ENCODE measurements at regions not wholly inside any gene's neighbourhood (a gene's known extent, or its start where the extent isn't known, plus 50 kb on each side); places are given as distances from the start of the nearest gene placed in this dataset.

DNA sequence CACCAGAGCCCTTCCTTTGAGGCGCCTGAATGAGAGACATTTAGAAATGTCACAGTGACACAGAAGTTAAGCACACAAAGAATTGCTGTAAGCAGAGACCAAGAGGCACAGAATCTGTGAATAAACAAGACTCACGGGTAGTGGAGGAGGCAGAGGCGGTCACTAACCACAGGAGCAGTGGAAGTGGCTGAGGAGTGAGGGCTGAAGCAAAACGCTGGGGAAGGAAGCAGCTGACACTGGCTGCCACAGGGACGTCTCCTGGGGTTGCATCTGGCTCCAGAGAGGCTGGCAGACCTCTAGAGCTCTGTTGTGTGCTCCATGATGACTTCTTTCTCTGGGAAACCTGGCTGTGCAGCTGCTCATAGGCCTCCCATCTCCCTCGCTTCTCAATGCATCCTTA, 65.0 kb upstream of the SLC2A12 start:
- DNase-seq = no peak

DNA sequence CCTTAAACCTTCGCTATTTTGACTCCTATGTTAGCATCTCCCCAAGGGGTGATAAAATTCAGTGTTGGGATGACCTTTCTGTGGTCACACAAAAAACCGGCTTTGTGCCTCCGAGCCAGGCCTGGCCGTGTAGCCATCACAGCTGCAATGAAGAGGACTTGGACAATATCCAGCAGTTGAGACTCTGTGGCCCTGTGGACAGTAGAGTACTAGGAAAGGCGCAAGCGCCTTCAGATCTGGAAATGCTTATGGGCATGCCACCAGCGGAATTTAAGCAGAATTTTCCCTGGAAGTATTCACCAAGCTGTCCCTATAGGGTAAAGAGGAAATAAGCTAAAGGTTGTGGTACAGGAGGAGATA, 63.3 kb upstream of the SLC2A12 start:
- no peak for DNase-seq

DNA sequence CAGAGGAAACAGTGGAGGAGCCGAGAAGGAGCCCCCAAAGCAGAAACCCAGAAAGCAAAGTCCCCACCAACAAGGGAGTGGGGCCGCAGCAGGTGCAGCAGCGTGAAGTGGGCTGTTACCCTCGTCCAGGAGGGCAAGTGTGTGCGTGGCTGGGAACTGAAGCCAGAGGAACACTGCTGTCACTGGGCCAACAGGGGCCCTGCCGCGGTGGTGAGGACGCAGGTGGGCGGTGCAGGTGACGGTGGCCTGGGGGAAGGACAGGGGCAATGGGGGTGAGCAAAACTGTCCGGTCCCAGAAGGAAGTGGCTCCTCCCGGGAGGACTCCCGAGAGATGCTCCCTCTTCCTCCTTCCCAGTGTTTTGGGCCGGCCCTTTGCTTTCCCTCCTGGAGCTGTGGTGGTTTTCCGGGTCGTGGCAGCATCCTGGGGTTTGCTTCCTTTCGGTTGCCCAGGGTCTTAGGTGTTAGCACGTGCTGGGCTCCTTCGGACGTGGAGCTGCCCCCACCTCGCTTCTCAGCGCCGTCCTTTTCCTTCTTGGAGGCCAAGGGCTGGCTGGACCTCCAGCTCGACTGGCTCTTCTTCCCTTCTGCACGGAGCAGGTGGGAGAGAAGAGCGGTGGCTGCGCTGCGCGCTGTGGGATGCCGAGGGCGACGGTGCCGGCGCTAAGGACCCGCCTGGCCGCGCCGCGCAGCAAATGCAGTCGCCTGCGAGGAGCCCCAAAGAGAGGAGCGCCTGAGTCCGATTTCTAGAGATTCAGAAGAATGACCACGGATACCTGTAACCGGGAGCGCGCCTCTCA, 62.7 kb upstream of the SLC2A12 start:
- no peak for DNase-seq

DNA sequence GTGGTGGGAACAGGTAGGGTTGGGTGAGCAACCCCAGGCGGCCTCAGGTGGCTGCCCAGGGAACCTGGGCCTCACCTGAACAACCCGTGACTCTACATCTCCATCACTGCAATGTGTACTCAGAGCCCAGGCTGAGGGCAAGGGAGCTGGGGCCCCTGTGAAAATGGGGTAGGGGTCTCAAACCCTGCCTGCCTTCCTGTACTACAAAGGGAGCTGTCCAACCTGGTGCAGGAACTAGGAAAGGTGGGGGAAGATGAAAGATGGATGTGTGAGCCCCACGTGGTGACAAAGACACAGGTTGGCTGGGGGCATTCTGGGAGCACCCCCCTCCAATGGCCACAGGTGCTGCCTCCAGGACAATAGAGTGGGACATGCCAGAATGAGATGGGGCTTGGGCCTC, 62.1 kb upstream of the SLC2A12 start:
- DNase-seq = no peak

DNA sequence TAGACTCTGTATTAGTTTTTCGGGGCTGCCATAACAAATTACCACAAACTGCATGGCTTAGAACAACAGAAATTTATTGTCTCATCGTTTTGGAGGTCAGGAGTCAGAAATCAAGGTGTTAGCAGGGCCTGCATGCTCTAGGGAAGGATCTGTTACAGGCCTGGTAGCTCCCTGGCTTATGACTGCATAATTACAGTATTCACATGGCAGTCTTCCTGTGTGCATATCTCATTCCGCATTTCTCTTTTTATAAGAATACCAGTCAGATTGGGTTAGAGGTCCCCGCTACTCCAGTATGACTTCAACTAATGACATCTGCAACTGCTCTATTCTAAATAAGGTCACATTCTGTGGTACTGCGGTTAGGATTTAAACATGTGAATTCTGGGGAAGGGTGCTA, 59.3 kb upstream of the SLC2A12 start:
- no peak for DNase-seq

DNA sequence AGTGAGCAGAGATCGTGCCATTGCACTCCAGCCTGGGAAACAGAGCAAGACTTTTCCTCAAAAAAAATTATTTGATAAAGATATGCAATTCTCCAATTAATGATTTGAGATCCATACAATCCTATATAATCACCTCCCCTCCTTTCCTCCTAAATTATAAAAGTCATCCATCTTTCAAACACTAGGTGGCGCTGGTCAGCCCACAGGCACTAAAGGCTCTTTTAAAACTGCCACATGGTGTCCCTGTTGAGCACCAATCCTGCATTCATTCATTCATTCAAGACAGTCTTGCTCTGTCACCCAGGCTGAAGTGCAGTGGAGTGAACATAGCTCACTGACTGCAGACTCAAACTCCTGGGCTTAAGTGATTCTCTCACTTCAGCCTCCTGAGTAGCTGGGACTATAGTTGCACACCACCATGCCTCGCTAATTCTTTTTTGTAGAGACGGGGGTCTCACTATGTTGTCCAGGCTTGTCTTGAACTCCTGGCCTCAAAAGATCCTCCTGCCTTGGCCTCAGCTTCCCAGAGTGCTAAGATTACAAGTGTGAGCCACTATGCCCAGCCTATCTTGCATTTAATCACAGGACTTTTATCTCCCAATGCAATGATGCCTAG, 58.7 kb upstream of the SLC2A12 start:
- peak; percentile 23 to 72 for DNase-seq

DNA sequence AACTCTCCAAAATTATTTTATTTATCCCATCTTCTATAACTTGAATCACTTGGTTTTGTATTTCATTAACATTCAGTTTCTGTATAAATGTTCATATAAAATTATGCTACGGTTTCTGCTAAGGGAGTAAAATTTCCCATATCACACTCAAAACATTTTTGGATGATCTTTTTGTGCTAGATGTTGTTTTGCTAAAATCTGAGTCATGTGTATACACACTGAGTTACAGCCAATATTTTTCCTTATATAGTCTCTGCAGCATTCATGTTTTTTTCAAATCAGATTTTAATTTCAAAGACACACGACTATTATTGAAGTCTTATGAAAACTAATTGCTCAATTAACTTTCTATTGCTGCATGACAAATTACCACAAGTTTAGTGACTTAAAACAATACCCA, 54.3 kb upstream of the SLC2A12 start:
- no peak for DNase-seq

DNA sequence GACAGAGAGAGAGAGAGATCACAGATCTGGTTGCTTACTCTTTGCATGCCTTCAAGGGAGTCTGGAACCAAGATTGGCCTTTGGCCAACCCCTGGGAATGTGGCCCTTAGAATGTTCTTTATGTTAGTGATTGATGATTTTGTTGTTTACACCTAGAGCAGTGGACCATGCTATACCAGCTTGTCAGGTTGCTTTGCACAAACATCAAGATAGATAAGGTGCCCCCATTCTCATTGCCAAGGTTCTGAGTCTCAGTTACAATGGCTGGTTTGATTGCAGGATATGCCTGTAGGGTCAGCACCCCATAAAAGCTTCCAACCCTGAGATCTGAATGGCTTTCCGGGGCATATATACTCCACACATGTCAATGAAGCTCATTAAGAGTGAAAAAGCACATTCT, 53.5 kb upstream of the SLC2A12 start:
- DNase-seq = no peak

DNA sequence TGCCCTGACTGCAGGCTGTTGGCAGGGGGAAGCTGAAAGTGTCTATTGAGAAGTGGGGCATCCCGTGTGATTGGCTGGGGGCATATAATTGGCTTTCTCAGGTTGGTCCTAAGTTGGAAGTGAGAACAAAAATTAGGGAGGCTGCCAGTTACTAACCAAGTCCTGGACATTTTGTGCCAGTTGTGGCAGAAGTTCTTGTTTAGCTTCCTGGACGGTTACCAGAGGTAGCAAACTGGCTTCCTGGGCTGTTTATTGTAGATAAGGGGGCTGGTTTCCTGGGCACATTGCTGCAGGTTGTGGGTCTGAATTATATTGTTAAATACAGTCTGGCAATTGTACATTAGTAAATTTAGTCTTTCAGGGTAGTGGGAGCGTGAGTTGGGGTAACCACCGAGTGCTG, 50.6 kb upstream of the SLC2A12 start:
- DNase-seq = no peak
